ENCODE measurements at regions not wholly inside any gene's neighbourhood (a gene's known extent, or its start where the extent isn't known, plus 50 kb on each side); places are given as distances from the start of the nearest gene placed in this dataset.

GRCh38 chr12:112598626-112599025 lies 179.9 kb downstream of the PTPN11 start:
- TF ChIP-seq CTCF (IDR thresholded peaks at IDR 0.05) (no peak), POLR2AphosphoS5 (IDR thresholded peaks at IDR 0.05; ENCODE audit: low read depth, low read length) (no peak), REST (IDR thresholded peaks at IDR 0.05; ENCODE audit: insufficient read depth in 1 of 2, low read depth in 2 of 2, low read length in 1 of 2) (no peak), TCF7L2 (IDR thresholded peaks at IDR 0.05; ENCODE audit: low read depth, low read length) (no peak), SIN3A (IDR thresholded peaks at IDR 0.05; ENCODE audit: borderline replicate concordance, insufficient read depth, low read depth, low read length) (no peak)
